Lower lobe of right lung (tissue), 2 donors: ENCODE measurements at regions not wholly inside any gene's neighbourhood (a gene's known extent, or its start where the extent isn't known, plus 50 kb on each side); places are given as distances from the start of the nearest gene placed in this dataset.

Experiments
- ATAC-seq, 2 donors: fragments of 200-7000 bp; cut with Tn5 transposase; one replicate each; pipeline ENCODE4 v1.9.1; 2020 to 2022; ENCODE audit warnings: mild to moderate bottlenecking in 2 of 2, moderate library complexity in 2 of 2
- DNase-seq: peaks from one replicate; pipeline ENCODE4 v3.0.0-alpha.2; 2020
- H3K27ac ChIP-seq: fragments of 200-600 bp; one replicate; pipeline ENCODE4 v1.8.0; 2022
- H3K27me3 ChIP-seq: fragments of 200-600 bp; one replicate; pipeline ENCODE4 v1.8.0; 2022; ENCODE audit warnings: low read depth
- H3K36me3 ChIP-seq: fragments of 200-600 bp; one replicate; pipeline ENCODE4 v1.8.0; 2022; ENCODE audit warnings: mild to moderate bottlenecking
- H3K4me1 ChIP-seq: fragments of 200-600 bp; one replicate; pipeline ENCODE4 v1.8.0; 2022
- H3K4me3 ChIP-seq: fragments of 200-600 bp; one replicate; pipeline ENCODE4 v1.8.0; 2022; ENCODE audit warnings: mild to moderate bottlenecking
- H3K9me3 ChIP-seq: fragments of 200-600 bp; one replicate; pipeline ENCODE4 v1.8.0; 2022
- intact Hi-C: fragments of 100-400 bp; cut with DNase I; formaldehyde crosslinking; loops from one replicate; pipeline ENCODE4 v1.11.0; 2022
- TF ChIP-seq, protein P1 (sequence below): fragments of 200-600 bp; IDR thresholded peaks from one replicate; pipeline ENCODE4 v1.8.0; 2022; ENCODE audit warnings: antibody characterized with exemption, mild to moderate bottlenecking
- donor health status: DM: no; HTN: yes; CAD: no; lungs with severe emphysema.

DNA sequence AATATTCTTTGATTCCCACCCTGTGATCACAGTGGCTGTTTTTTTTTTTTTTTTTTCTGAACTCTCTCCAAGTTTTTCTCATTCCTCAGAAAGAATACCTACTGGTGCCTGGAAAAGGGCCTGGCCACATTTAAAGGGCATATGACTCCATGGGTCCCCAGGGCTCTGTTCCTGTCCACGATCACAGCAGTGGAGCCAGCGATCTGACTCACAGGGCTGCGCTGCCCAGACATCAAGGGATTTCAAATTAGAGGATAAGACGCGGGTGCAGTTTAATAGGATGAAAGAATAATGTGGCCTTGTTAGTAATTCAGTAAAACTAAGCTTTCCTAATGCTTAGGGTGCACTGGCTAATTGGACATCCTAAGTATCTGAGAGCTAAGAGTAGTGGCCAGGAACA lies 175.1 kb upstream of the MSX2 start:
- intact Hi-C loops, result no loop called here
- Histone ChIP-seq H3K4me3 (no peak overlapping the region), H3K36me3 (no peaks in the 10 kb centered on the region), H3K27me3 (no peaks in the 10 kb centered on the region), H3K9me3 (no peaks in the 10 kb centered on the region), H3K27ac (no peak overlapping the region), H3K4me1 (no peaks in the 10 kb centered on the region)
- ATAC-seq (no peak), DNase-seq (no peak)
- TF ChIP-seq, protein P1, sequence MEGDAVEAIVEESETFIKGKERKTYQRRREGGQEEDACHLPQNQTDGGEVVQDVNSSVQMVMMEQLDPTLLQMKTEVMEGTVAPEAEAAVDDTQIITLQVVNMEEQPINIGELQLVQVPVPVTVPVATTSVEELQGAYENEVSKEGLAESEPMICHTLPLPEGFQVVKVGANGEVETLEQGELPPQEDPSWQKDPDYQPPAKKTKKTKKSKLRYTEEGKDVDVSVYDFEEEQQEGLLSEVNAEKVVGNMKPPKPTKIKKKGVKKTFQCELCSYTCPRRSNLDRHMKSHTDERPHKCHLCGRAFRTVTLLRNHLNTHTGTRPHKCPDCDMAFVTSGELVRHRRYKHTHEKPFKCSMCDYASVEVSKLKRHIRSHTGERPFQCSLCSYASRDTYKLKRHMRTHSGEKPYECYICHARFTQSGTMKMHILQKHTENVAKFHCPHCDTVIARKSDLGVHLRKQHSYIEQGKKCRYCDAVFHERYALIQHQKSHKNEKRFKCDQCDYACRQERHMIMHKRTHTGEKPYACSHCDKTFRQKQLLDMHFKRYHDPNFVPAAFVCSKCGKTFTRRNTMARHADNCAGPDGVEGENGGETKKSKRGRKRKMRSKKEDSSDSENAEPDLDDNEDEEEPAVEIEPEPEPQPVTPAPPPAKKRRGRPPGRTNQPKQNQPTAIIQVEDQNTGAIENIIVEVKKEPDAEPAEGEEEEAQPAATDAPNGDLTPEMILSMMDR, result no peak

DNA sequence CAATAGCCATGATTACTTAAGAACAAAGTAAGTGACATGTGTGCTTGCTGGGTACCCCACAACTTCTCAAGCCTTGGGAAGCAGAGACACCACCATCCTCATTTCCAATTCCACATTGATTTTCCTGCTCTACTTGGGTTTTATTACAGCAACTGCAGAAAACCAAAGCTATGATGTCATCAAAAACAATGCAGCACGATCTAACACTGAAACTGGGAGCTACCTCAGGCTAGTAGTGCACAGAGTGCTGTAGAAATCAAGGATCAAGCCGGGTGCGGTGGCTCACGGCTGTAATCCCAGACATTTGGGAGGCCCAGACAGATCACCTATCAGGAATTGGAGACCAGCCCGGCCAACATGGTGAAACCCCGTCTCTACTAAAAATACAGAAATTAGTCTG lies 174.4 kb upstream of the MSX2 start:
- TF ChIP-seq, protein P1, result no peak
- intact Hi-C loops, result no loop called here
- Histone ChIP-seq H3K36me3 (no peaks in the 10 kb centered on the region), H3K4me3 (no peak overlapping the region), H3K9me3 (no peaks in the 10 kb centered on the region), H3K27me3 (no peaks in the 10 kb centered on the region), H3K4me1 (no peaks in the 10 kb centered on the region), H3K27ac (no peak overlapping the region)
- no peak for ATAC-seq
- no peak for DNase-seq

DNA sequence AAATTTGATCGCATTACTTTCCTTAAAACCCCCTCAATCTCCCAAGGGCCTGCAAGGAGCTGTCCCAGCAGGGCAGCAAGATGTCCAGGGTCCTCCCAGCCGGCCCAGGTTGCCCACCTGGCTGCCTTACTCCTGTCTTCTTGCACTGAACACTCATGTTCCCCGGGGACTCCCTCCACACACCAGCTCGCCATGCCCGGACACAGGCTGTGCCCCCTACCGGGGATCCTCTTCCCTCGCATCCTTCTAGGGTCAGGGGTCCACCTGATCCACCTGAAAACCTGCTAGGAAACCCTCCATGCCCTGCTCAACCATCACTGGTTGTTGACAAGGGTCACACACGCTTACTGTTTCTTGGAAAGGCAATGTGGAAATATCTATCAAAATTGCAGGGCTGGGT lies 172.0 kb upstream of the MSX2 start:
- H3K27me3 ChIP-seq, result no peaks in the 10 kb centered on the region
- TF ChIP-seq, protein P1, result no peak
- no peaks in the 10 kb centered on the region for H3K36me3 ChIP-seq
- DNase-seq (no peak), ATAC-seq (no peak)
- no peaks in the 10 kb centered on the region for H3K9me3 ChIP-seq
- H3K27ac ChIP-seq, result no peak overlapping the region
- no peaks in the 10 kb centered on the region for H3K4me1 ChIP-seq
- H3K4me3 ChIP-seq, result no peak overlapping the region
- intact Hi-C loops, result no loop called here

DNA sequence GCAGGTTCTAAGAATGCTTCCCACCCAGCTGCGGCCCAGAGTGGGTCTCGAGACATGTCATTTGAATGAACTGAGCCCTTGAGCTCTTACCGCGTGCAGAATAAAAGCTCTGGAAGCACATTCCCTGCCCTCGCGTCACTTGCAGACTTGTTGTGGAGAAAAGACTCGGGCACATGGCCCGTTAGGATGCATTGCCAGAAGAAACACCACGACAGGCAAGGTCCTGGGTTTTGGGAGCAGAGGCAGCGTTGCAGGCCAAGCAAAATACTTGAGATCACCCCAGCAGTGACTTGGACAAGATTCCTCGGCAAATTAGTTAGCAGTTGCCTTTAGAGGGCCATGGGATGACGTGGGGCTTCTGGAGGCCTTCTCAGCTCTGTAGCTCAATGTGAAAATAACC lies 170.8 kb upstream of the MSX2 start:
- intact Hi-C loops, result no loop called here
- Histone ChIP-seq H3K4me1 (no peaks in the 10 kb centered on the region), H3K9me3 (no peaks in the 10 kb centered on the region), H3K36me3 (no peaks in the 10 kb centered on the region), H3K4me3 (no peak overlapping the region), H3K27ac (no peak overlapping the region), H3K27me3 (no peaks in the 10 kb centered on the region)
- ATAC-seq (no peak), DNase-seq (no peak)
- TF ChIP-seq, protein P1, result no peak

DNA sequence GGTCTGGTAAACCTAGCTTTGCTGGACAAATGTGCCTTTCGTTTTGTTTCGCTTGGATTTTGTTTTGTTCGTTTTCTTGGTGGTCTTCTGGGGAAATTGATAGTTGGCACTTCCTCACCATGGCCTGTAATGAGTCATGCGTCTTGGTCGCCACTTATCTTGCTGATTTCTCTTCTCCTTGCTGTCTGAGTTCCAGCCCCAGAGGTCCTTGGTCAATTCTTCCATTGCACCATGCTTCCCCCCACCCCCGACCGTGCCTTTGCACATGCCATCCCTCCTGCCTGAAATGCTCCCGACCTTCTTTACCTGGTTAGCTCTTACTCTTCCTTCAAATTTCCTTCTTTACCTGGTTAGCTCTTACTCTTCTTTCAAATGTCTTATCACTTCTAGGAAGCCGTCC lies 168.7 kb upstream of the MSX2 start:
- DNase-seq (no peak), ATAC-seq (no peak)
- TF ChIP-seq, protein P1, result no peak
- Histone ChIP-seq H3K9me3 (no peaks in the 10 kb centered on the region), H3K36me3 (no peaks in the 10 kb centered on the region), H3K4me1 (no peaks in the 10 kb centered on the region), H3K4me3 (no peak overlapping the region), H3K27ac (no peak overlapping the region), H3K27me3 (peaks cover 6% of the 10 kb centered on the region)
- intact Hi-C loops, result no loop called here

- Histone ChIP-seq H3K27me3 (peaks cover 11% of the 10 kb centered on the region), H3K4me1 (no peaks in the 10 kb centered on the region), H3K27ac (no peak overlapping the region), H3K4me3 (no peak overlapping the region), H3K36me3 (no peaks in the 10 kb centered on the region), H3K9me3 (no peaks in the 10 kb centered on the region)
- TF ChIP-seq, protein P1, result no peak
- intact Hi-C loops, result no loop called here
- ATAC-seq (no peak), DNase-seq (no peak)
Observed at GRCh38 chr5:174556756-174557155, 167.6 kb upstream of the MSX2 start.
